ENCODE measurements at regions not wholly inside any gene's neighbourhood (a gene's known extent, or its start where the extent isn't known, plus 50 kb on each side); places are given as distances from the start of the nearest gene placed in this dataset.

DNA sequence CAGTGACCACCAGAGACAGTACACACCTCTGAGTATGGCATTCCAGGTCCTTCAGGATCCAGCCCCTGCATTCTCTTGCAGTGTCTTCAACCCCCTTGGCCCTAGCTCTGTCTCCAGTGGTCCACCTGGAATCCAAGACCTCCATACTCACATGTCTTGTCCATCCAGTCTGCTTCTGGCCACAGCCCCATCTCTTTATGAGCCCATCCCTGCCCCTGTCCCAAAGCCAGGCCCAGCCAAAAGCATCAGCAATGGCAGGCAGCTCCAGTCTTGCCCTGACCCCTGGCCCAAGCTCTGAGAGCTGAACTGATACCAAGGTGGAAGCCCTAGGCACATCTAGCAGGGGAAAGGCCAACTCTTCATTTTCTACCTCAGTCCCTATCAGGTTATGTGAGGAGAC is 119.6 kb upstream of the PTPRT start:
- TF ChIP-seq, protein P1, sequence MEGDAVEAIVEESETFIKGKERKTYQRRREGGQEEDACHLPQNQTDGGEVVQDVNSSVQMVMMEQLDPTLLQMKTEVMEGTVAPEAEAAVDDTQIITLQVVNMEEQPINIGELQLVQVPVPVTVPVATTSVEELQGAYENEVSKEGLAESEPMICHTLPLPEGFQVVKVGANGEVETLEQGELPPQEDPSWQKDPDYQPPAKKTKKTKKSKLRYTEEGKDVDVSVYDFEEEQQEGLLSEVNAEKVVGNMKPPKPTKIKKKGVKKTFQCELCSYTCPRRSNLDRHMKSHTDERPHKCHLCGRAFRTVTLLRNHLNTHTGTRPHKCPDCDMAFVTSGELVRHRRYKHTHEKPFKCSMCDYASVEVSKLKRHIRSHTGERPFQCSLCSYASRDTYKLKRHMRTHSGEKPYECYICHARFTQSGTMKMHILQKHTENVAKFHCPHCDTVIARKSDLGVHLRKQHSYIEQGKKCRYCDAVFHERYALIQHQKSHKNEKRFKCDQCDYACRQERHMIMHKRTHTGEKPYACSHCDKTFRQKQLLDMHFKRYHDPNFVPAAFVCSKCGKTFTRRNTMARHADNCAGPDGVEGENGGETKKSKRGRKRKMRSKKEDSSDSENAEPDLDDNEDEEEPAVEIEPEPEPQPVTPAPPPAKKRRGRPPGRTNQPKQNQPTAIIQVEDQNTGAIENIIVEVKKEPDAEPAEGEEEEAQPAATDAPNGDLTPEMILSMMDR (IDR thresholded peaks at IDR 0.05; ENCODE audit: extremely low read depth, missing control alignments), result no peak

DNA sequence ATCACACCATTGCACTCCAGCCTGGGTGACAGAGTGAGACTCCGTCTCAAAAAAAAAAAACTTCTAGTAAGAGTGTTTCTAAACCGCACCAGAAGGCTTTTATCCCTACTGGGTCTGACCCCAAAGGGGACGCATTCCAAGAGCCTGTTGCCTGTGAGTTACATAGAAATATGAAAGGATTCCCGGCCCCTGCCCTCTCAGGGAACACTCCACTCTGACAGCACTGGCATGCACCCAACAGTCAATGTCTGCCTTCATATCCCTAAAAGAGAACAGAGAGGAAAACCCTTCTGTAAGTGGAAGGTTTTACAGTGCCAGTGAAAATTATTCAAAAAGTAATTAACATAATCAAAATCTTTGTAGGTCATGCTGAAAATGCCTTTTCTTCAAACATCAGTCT is 117.1 kb upstream of the PTPRT start:
- no peak for DNase-seq (ENCODE audit: low spot score)
- TF ChIP-seq, protein P1 (IDR thresholded peaks at IDR 0.05; ENCODE audit: extremely low read depth, missing control alignments), result no peak

More for the DNA sequence above, 119.6 kb upstream of the PTPRT start:
- DNase-seq (ENCODE audit: low spot score), result no peak

DNA sequence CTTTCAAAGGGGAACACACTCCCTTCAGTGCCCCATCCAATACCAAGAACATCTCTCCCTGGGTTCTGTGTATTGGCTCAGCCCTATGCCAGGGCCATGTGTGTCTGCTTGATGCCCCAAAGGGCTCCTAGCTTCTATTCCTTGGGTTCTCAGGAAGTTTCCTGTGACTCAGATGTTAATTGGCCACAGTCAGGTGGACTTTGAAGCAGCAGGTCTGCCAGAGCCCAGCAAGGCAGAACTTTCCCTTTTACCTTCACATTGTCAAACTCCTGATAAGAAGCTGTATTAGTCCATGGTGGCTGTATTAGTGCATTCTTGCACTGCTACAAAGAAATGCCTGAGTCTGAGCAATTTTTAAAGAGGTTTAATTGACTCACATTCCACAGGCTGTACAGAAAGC is 116.0 kb upstream of the PTPRT start:
- no peak for DNase-seq (ENCODE audit: low spot score)
- TF ChIP-seq, protein P1 (IDR thresholded peaks at IDR 0.05; ENCODE audit: extremely low read depth, missing control alignments), result no peak

DNA sequence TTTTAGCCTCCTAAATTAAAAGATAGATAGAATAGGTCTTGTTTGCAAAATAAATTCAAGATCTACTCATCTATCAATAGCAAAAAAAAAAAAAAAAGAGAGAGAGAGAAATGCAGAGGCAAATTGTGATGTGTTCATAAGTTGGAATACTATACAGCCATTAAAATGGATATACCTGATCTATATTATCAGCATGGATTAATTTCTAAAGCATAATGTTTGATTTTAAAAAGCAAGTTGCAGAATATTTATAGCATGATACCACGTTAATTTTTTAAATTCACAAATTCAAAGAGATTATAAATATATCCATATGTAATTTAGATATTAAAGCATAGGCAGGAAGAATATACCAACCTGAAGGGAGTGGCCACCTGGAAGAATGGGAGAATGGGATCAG is 114.9 kb upstream of the PTPRT start:
- TF ChIP-seq, protein P1 (IDR thresholded peaks at IDR 0.05; ENCODE audit: extremely low read depth, missing control alignments), result no peak
- DNase-seq (ENCODE audit: low spot score), result no peak

DNA sequence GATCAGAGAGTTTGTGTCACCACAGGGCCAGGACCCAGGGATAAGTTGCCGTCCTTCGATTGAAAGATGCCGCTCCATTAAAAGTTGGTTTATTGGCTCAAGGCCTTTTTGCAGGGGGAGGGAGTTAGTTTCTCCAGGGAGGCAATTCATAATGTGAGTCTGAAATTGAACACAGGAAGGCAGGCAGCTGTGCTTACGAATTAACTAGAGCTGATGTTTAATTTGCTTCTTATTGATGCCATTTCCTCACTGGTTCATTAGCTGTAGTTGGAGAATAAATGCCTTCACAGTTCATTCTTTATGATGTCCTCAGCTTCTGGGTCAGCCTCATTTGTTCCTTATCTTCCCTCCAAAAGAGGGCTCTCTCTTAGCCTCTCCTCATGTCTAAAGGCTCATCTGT is 113.2 kb upstream of the PTPRT start:
- TF ChIP-seq, protein P1 (IDR thresholded peaks at IDR 0.05; ENCODE audit: extremely low read depth, missing control alignments), result no peak
- DNase-seq (ENCODE audit: low spot score), result no peak

DNA sequence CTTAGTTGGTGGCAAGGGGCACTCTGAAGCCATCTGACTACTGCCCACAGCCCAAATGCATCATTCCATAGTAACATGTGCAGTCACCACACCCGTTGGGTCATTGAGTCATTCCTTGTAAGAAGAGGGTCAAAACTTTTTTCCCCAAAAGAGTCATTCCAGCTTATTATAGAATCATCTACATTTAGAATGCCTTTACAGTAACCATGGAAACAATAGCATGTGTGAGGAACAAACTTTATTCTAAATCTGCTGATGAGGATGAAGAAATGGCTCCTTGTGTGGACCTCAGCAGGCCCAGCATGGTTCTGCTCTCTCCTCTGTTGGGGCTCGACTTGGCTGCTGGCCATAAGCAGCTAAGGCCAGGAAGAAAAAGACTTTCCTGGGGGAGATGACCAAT is 111.2 kb upstream of the PTPRT start:
- TF ChIP-seq, protein P1 (IDR thresholded peaks at IDR 0.05; ENCODE audit: extremely low read depth, missing control alignments), result no peak
- no peak for DNase-seq (ENCODE audit: low spot score)

DNA sequence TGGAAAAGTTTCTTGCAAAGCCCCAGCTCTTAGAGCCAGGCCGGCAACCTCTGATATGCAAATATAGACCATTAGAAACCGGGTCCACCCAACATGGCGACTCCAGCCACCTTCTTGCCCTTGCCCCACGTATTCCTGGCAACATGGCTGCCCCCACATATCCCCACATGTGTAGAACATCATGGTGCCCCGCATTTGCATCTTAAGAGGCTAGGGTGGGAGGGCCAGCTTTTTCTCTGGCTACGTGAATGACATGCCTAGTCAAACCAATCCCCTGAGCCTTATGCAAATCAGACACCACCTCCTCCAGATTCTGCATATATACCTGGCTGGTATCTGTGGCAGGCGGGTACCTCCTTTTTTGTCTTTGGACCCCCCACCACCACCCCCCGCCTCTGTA is 106.1 kb upstream of the PTPRT start:
- no peak for DNase-seq (ENCODE audit: low spot score)

More for the DNA sequence above, 106.1 kb upstream of the PTPRT start:
- TF ChIP-seq, protein P1 (IDR thresholded peaks at IDR 0.05; ENCODE audit: extremely low read depth, missing control alignments), result no peak
